Nephron progenitor cell (in vitro differentiated cells): ENCODE measurements at regions not wholly inside any gene's neighbourhood (a gene's known extent, or its start where the extent isn't known, plus 50 kb on each side); places are given as distances from the start of the nearest gene placed in this dataset.
"Not testable (repeated sequence)": the region's sequence is repeated elsewhere in the genome, so short reads cannot be mapped to it uniquely, and the experiment has no call there.

Experiments
- DNase-seq: peaks from one replicate; pipeline ENCODE4 v3.0.0; 2021
- H3K27ac Mint-ChIP-seq: 2 replicates; pipeline ENCODE4 v1.8.0; 2021; ENCODE audit warnings: mild to moderate bottlenecking, moderate library complexity, mixed read lengths
- H3K27me3 Mint-ChIP-seq: 2 replicates; pipeline ENCODE4 v1.8.0; 2021; ENCODE audit warnings: mild to moderate bottlenecking, low read depth, mixed read lengths; ENCODE audit not compliant: poor library complexity
- H3K36me3 Mint-ChIP-seq: 2 replicates; pipeline ENCODE4 v1.8.0; 2021; ENCODE audit warnings: low read depth, mixed read lengths
- H3K4me1 Mint-ChIP-seq: 2 replicates; pipeline ENCODE4 v1.8.0; 2021; ENCODE audit warnings: mixed read lengths
- H3K4me3 Mint-ChIP-seq: 2 replicates; pipeline ENCODE4 v1.8.0; 2021; ENCODE audit warnings: mild to moderate bottlenecking, moderate library complexity, mixed read lengths
- H3K9me3 Mint-ChIP-seq: 2 replicates; pipeline ENCODE4 v1.8.0; 2021; ENCODE audit warnings: mild to moderate bottlenecking, moderate library complexity, mixed read lengths
- CTCF ChIP-seq: fragments of 200-600 bp; sonication (generic); IDR thresholded peaks from 2 replicates; pipeline ENCODE4 v1.5.0; 2021; ENCODE audit warnings: antibody characterized with exemption

GRCh38 chr15:26069231-26069641 is 206.1 kb upstream of the ATP10A start:
- Mint-ChIP-seq H3K36me3 (no peaks in the 10 kb centered on the region), H3K4me3 (no peak overlapping the region), H3K9me3 (peaks cover 4% of the 10 kb centered on the region), H3K4me1 (peaks cover 21% of the 10 kb centered on the region), H3K27ac (no peak overlapping the region), H3K27me3 (no peaks in the 10 kb centered on the region)
- DNase-seq, result no peak
- no peak for TF ChIP-seq CTCF

GRCh38 chr15:26066896-26067295 is 203.8 kb upstream of the ATP10A start:
- H3K4me1 Mint-ChIP-seq, result peaks cover 21% of the 10 kb centered on the region
- H3K36me3 Mint-ChIP-seq, result no peaks in the 10 kb centered on the region
- no peak overlapping the region for H3K27ac Mint-ChIP-seq
- H3K9me3 Mint-ChIP-seq, result no peaks in the 10 kb centered on the region
- no peak for DNase-seq
- no peaks in the 10 kb centered on the region for H3K27me3 Mint-ChIP-seq
- H3K4me3 Mint-ChIP-seq, result no peak overlapping the region
- no peak for TF ChIP-seq CTCF

GRCh38 chr15:26065723-26066122 is 202.6 kb upstream of the ATP10A start:
- Mint-ChIP-seq H3K27me3 (no peaks in the 10 kb centered on the region), H3K27ac (peak overlapping the region; percentile 23)
- TF ChIP-seq CTCF, result no peak

GRCh38 chr15:26061248-26061647 is 198.1 kb upstream of the ATP10A start:
- DNase-seq, result no peak
- Mint-ChIP-seq H3K27me3 (peaks cover 3% of the 10 kb centered on the region), H3K4me3 (no peak overlapping the region), H3K4me1 (peaks cover 7% of the 10 kb centered on the region), H3K36me3 (peaks cover 6% of the 10 kb centered on the region), H3K27ac (no peak overlapping the region), H3K9me3 (peaks cover 22% of the 10 kb centered on the region)
- no peak for TF ChIP-seq CTCF

More at GRCh38 chr15:26065723-26066122, 202.6 kb upstream of the ATP10A start:
- no peaks in the 10 kb centered on the region for H3K36me3 Mint-ChIP-seq
- H3K4me3 Mint-ChIP-seq, result no peak overlapping the region
- H3K4me1 Mint-ChIP-seq, result peaks cover 21% of the 10 kb centered on the region
- H3K9me3 Mint-ChIP-seq, result no peaks in the 10 kb centered on the region
- DNase-seq, result no peak

- Mint-ChIP-seq H3K27me3 (peaks cover 11% of the 10 kb centered on the region), H3K9me3 (peaks cover 22% of the 10 kb centered on the region), H3K4me1 (peaks cover 12% of the 10 kb centered on the region)
- not testable (repeated sequence) for H3K36me3 Mint-ChIP-seq, H3K4me3 Mint-ChIP-seq, H3K27ac Mint-ChIP-seq, DNase-seq
Observed at GRCh38 chr15:26056766-26057165, 193.6 kb upstream of the ATP10A start.

GRCh38 chr15:26051761-26052675 is 188.9 kb upstream of the ATP10A start:
- no peak for TF ChIP-seq CTCF
- Mint-ChIP-seq H3K27me3 (peaks cover 8% of the 10 kb centered on the region), H3K9me3 (no peaks in the 10 kb centered on the region), H3K4me1 (peaks cover 41% of the 10 kb centered on the region), H3K27ac (no peak overlapping the region), H3K36me3 (no peaks in the 10 kb centered on the region), H3K4me3 (no peak overlapping the region)
- no peak for DNase-seq
